ENCODE measurements at regions not wholly inside any gene's neighbourhood (a gene's known extent, or its start where the extent isn't known, plus 50 kb on each side); places are given as distances from the start of the nearest gene placed in this dataset.

GRCh38 chr16:65524997-65525396 lies 403.1 kb upstream of the CDH11 start:
- no peak for DNase-seq

GRCh38 chr16:65524231-65524630 lies 402.4 kb upstream of the CDH11 start:
- no peak for DNase-seq

- DNase-seq: no peak
Observed at GRCh38 chr16:65523283-65523944, 401.6 kb upstream of the CDH11 start.

DNA sequence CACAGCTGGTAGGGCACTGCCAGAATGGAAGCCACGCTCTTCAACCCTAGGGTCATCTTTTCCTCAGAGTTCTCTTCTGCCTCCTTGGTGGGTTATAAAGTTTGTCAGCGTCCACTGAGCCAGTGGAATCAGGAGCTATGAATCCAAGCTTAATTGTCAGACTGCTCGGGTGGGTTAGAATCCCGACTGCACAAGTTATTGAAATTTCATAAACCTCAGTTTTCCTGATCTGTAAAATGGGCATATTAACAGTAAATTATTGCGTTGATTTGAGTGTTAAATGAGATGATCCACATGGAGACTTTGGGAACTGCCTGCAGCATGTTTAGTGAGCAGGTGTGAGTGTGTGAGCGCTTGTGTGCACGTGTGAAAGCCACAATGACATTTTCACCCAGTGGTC lies 400.5 kb upstream of the CDH11 start:
- DNase-seq: no peak

GRCh38 chr16:65521633-65522328 lies 399.9 kb upstream of the CDH11 start:
- DNase-seq: no peak

DNA sequence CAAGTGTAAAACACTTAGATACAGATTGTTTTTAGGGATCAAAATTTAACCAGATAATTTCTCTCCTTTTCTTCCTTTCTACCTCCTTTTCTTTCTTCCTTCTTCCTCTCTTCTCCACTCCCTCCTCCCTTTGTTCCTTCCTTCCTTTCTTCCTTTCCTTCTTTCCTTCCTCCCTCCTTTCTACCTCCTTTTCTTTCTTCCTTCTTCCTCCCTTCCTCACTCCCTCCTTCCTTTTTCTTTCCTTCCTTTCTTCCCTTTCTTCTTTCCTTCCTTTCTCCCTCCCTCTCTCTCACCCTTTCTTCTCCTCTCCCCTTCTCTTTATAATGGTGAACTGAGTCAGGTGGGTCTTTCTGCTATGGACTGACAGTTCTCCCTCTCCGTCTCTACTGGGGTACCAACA lies 397.5 kb upstream of the CDH11 start:
- no peak for DNase-seq

- DNase-seq: no peak
Observed at GRCh38 chr16:65515193-65515592, 393.3 kb upstream of the CDH11 start.

DNA sequence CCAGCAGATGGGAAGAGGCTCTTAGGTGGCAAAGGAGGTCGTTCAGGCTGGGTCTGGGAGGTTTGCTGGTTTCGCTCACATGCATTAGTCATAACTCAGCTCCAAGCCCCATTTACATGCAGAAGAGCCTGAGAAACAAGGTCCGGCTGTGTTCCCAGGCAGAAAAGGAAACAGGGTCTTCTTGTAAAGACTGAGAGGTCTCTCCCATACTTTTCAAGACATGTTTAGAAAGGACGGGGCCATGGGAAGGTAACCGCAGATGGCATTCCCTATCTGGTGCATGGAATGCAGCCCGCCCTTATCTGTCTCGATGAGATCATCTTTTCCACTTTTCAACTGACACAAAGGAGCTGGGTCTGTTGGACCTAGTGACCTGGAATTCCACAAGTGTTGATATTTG lies 389.0 kb upstream of the CDH11 start:
- DNase-seq: no peak

- DNase-seq: no peak
Observed at GRCh38 chr16:65510241-65510640, 388.4 kb upstream of the CDH11 start.

GRCh38 chr16:65509172-65509571 lies 387.3 kb upstream of the CDH11 start:
- no peak for DNase-seq

DNA sequence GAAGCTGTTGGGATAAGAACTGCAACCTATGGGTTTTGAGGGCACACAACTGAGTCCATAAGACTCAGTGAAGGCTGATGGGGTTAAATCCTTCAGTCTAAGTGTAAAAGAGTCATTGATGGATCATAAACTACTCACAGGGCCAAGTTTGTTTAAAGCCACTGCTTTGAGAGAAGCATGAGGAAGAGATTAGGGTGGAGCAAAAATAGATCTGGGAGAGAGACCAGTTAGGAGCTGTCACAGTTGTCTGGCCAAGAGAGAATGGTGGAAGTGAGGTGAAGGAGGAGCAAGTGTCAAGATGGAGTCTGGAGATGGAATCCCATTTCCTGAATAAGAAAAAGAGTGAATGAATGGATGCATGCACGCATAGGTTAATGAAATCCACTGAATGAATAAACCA lies 379.1 kb upstream of the CDH11 start:
- no peak for DNase-seq

- no peak for DNase-seq
Observed at GRCh38 chr16:65500007-65500406, 378.1 kb upstream of the CDH11 start.

DNA sequence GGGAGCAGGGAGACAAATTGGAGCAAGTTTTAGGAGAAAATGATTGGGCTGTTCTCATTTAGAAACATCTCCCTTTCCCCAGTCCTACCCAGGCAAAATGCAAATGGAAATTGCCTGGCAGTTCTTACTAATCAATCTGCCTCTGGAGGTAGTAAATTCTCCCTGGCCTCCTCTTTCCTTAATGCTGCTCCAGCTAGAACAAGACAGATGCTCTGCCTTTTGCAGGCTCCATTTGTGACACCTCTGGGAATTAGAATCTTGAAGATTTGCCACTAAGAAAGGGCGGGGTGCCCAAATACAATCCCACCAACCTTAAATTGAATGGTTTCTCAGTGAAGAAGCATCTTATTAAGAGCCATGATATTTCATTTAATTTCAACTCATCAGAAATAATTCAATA lies 377.7 kb upstream of the CDH11 start:
- DNase-seq: no peak

DNA sequence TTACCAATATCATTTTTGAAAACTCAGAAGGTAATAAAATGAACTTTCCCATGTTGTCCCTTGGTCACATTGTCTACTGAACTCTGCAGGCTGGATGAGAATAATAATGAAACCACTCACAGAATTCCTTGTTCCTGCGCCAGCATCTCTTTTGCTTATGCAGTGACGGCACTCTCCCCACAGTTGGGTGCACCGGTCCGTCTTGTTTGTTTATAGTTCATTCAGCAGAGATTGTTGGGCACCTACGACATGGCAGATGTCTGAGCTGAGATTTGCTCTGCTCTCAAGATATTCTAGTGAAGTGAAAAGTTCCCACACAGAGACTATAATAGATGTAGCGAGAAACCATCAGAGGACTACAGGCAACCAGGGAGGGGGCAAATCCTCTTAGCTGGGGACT lies 375.7 kb upstream of the CDH11 start:
- no peak for DNase-seq

GRCh38 chr16:65495106-65495505 lies 373.2 kb upstream of the CDH11 start:
- DNase-seq: no peak

GRCh38 chr16:65494609-65495008 lies 372.7 kb upstream of the CDH11 start:
- no peak for DNase-seq

- no peak for DNase-seq
Observed at GRCh38 chr16:65494080-65494479, 372.2 kb upstream of the CDH11 start.

GRCh38 chr16:65490286-65490685 lies 368.4 kb upstream of the CDH11 start:
- no peak for DNase-seq

DNA sequence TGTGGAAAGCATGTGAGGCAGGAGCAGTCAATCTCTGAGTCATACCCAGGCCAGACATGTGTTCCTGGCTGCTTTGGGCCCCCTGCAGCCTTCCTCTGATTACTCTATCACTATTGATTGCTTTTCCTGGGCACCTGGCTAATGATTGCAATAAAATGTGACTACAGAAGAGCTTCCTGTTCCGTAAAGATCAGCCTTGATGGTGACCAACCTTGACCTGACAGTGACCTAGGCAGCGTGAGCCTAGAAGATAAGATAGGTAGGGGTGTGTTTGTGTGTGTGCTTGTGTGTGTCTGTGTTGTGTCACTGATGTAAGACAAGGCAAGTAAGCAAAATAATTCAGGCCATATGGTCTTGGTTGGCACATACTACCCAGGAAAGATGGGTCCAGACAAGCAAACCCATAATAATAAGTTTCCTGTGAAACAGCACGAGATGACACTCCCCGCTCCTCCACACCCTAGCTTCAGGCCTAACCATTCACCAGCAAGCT lies 367.7 kb upstream of the CDH11 start:
- DNase-seq: no peak

DNA sequence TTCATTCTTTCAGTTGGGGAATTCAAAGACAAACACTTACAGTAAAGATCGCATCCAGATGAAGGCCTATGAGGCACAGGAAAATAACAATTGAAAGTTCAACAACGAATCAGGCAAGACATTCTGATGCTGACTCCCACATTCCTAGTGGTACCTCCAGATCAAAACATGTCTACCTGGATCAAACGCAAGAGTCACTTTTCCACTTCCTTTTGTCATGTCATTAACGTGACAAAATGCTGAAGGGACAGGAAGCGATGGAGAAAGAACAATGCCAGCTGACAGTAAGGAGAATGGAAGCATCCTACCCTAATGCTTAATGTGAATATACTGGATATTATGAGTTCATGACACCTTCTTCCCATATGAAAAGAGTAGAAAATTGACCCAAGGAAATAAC lies 365.4 kb upstream of the CDH11 start:
- no peak for DNase-seq

DNA sequence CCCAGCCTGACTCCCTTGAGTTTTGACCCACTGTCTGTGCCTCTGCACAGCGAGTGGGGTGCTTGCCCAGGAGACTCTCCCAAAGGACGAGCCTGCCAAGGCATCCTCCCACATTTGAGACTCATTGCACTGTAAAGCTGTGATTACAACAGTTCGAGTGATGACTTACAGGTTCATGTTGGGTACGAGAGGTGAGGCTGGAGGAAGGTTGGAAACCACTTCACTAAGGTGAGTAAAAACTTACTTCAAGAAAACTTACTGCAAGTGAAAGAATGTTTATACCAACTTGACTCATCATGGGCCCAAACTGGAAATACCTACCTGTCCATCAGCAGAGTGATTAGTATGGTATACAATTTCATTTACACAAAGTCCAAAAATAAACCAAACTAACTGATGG lies 360.1 kb upstream of the CDH11 start:
- no peak for DNase-seq

- DNase-seq: no peak
Observed at GRCh38 chr16:65480281-65481091, 358.6 kb upstream of the CDH11 start.

DNA sequence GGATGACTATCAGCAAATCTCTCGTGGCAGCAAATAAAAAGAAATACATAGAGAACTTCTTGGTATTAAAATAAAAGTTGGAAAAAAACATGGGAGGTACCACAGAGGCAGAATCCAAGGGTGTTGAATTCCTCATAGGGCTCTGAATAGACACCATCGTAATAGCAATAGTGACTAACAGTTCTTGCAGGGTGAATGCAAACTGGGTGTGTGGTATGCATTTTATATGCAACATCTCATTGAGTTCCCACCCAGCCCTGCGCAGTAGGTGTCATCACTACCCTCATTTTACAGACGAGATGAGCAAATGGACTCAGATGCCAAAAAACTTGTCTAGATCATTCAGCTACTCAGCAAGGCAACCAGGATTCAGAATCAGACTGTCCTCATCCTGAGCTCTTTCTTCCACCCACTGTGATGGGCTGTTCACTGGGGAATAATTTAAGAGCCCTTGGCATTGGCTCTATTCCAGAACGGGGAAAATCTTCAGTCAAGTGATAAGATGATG lies 354.6 kb upstream of the CDH11 start:
- no peak for DNase-seq

DNA sequence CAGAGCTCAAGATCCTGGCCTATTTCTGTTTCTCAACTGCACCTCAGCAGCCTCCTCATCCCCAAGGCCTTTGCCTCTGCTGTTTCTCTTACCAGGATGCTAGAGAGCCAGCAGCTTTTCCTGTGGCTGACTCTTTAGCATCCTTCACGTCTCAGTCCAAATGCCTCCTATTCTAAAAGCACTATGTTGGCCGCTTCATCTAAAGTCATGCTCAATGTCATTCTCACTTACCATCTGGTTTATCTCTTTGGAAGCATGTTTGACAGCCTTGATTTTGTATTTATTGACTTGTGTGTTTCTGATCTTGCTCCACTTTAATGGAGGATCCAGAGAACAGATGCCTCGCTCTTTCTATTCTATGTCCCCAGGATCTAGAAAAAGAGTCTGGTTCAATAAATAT lies 351.8 kb upstream of the CDH11 start:
- DNase-seq: no peak

Data from activated CD4-positive, alpha-beta T cell treated with anti-CD3 and anti-CD28 coated beads, Interleukin-2, amount 50 U/mL, for 16 hours (primary cell).